ENCODE measurements at regions not wholly inside any gene's neighbourhood (a gene's known extent, or its start where the extent isn't known, plus 50 kb on each side); places are given as distances from the start of the nearest gene placed in this dataset.

DNA sequence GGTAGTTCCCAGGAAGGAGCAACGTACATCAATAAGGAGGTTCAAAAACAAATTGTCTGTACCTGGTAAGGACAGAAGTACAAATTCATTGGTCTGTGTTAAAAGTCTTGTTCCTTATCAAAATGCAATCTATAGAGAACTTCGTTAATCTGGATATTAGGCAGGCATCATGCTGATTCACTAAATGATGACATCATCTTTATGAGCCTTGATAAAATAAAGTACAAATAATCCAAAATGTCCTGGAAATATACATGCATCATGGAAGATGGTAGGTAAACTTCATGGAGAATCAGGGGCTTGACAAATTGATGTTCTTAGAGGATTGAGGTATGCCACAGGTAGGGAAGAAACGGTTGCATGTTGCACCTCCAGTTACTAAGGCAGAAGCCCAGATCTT is 433.9 kb downstream of the TRIML1 start:
- no peak overlapping the region for H2BK5ac ChIP-seq (ENCODE audit: low read depth, low read length, poor library complexity, severe bottlenecking)
- no peak overlapping the region for H2BK20ac ChIP-seq (ENCODE audit: low read depth, low read length)
- H3K4me3 ChIP-seq (ENCODE audit: insufficient read depth, low read depth, low read length): no peak overlapping the region
- no peak overlapping the region for H2AK9ac ChIP-seq (replicated peaks; ENCODE audit: low read depth, low read length, poor library complexity)
- no peak overlapping the region for H2AK5ac ChIP-seq (ENCODE audit: low read depth, low read length)
- no peak overlapping the region for H3K23ac ChIP-seq (ENCODE audit: low read depth, low read length)
- no peaks in the 10 kb centered on the region for H3K9me3 ChIP-seq (ENCODE audit: control insufficient read depth, insufficient read depth, low read length)
- H3K79me1 ChIP-seq (ENCODE audit: low read depth in 1 of 2, low read length in 2 of 2): no peaks in the 10 kb centered on the region
- intact Hi-C loops (cut with micrococcal nuclease): no loop called here
- no peaks in the 10 kb centered on the region for H3K9me1 ChIP-seq (ENCODE audit: insufficient read depth, low read length)
- H2BK15ac ChIP-seq (ENCODE audit: low read depth, low read length): no peak overlapping the region
- H3K56ac ChIP-seq (ENCODE audit: extremely low read depth, insufficient read depth, low read length): no peak overlapping the region
- ChIA-PET CTCF (no interaction called here), POLR2A (ENCODE audit: unreplicated experiment) (no interaction called here)
- H2AFZ ChIP-seq (replicated peaks; ENCODE audit: low read length, poor library complexity): no peak overlapping the region
- no CpG with 5 or more reads among the region's 3 CpGs for WGBS, 2 experiments (ENCODE audit: extremely low coverage in 2 of 2, insufficient read length in 1 of 2)
- no peaks in the 10 kb centered on the region for H3K36me3 ChIP-seq (ENCODE audit: control insufficient read depth, insufficient read depth, low read length)
- DNase-seq: no peak
- in situ Hi-C loops (cut with MboI; ENCODE audit: low sequenced_read_pairs): no loop called here
- no peak overlapping the region for H3K9ac ChIP-seq (ENCODE audit: low read depth, low read length)
- H3K14ac ChIP-seq (replicated peaks; ENCODE audit: low read depth, low read length): no peak overlapping the region
- BruUV-seq (replicated peaks): no TSS peak
- no peaks in the 10 kb centered on the region for H3K4me1 ChIP-seq (ENCODE audit: control insufficient read depth, insufficient read depth, low read length)
- dilution Hi-C loops (cut with HindIII; ENCODE audit: low sequenced_read_pairs, unreplicated experiment): no loop called here
- no peaks in the 10 kb centered on the region for H4K20me1 ChIP-seq (ENCODE audit: insufficient read depth, low read length)
- H3K27me3 ChIP-seq (ENCODE audit: control insufficient read depth, insufficient read depth, low read length): no peaks in the 10 kb centered on the region
- no peak overlapping the region for H4K8ac ChIP-seq (ENCODE audit: low read depth in 2 of 2, low read length in 2 of 2)
- no peak overlapping the region for H3K4ac ChIP-seq (ENCODE audit: low read depth, low read length)
- no peak overlapping the region for H2BK120ac ChIP-seq (ENCODE audit: low read depth, low read length)
- TF ChIP-seq POLR2A (IDR thresholded peaks at IDR 0.05; ENCODE audit: low read depth, low read length) (no peak), FOS (IDR thresholded peaks at IDR 0.05; ENCODE audit: low read depth, low read length) (no peak), MXI1 (IDR thresholded peaks at IDR 0.05; ENCODE audit: borderline replicate concordance, low read depth, low read length) (no peak), NFE2L2 (IDR thresholded peaks at IDR 0.05; ENCODE audit: low read depth, low read length) (no peak), MAFK (IDR thresholded peaks at IDR 0.05; ENCODE audit: low read depth, low read length) (no peak), CEBPB (IDR thresholded peaks at IDR 0.05; ENCODE audit: low read depth, low read length) (no peak), CHD1 (IDR thresholded peaks at IDR 0.05; ENCODE audit: low read depth, low read length) (no peak), RAD21 (IDR thresholded peaks at IDR 0.05; ENCODE audit: low read length) (no peak), RFX5 (IDR thresholded peaks at IDR 0.05; ENCODE audit: low read depth, low read length) (no peak), SMC3 (IDR thresholded peaks at IDR 0.05; ENCODE audit: low read depth, low read length) (no peak)
- TF ChIP-seq, protein P1, sequence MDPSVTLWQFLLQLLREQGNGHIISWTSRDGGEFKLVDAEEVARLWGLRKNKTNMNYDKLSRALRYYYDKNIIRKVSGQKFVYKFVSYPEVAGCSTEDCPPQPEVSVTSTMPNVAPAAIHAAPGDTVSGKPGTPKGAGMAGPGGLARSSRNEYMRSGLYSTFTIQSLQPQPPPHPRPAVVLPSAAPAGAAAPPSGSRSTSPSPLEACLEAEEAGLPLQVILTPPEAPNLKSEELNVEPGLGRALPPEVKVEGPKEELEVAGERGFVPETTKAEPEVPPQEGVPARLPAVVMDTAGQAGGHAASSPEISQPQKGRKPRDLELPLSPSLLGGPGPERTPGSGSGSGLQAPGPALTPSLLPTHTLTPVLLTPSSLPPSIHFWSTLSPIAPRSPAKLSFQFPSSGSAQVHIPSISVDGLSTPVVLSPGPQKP (IDR thresholded peaks at IDR 0.05; ENCODE audit: borderline replicate concordance, low read depth, low read length): no peak
- TF ChIP-seq, protein P2, sequence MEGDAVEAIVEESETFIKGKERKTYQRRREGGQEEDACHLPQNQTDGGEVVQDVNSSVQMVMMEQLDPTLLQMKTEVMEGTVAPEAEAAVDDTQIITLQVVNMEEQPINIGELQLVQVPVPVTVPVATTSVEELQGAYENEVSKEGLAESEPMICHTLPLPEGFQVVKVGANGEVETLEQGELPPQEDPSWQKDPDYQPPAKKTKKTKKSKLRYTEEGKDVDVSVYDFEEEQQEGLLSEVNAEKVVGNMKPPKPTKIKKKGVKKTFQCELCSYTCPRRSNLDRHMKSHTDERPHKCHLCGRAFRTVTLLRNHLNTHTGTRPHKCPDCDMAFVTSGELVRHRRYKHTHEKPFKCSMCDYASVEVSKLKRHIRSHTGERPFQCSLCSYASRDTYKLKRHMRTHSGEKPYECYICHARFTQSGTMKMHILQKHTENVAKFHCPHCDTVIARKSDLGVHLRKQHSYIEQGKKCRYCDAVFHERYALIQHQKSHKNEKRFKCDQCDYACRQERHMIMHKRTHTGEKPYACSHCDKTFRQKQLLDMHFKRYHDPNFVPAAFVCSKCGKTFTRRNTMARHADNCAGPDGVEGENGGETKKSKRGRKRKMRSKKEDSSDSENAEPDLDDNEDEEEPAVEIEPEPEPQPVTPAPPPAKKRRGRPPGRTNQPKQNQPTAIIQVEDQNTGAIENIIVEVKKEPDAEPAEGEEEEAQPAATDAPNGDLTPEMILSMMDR (conservative IDR thresholded peaks at IDR 0.05; ENCODE audit: low read depth, low read length): no peak
- H3K4me2 ChIP-seq (ENCODE audit: low read depth, low read length): no peak overlapping the region
- H3K18ac ChIP-seq (ENCODE audit: low read depth, low read length): no peak overlapping the region
- no peak overlapping the region for H3K27ac ChIP-seq (ENCODE audit: insufficient read depth, low read length)
- H4K91ac ChIP-seq (ENCODE audit: insufficient read depth, low read depth, low read length): no peak overlapping the region
- no peak for ATAC-seq (ENCODE audit: low read depth)
- H4K5ac ChIP-seq (ENCODE audit: low read depth, low read length): no peak overlapping the region

Measured in IMR-90 (cell line).